HCT116 (cell line): ENCODE measurements at regions not wholly inside any gene's neighbourhood (a gene's known extent, or its start where the extent isn't known, plus 50 kb on each side); places are given as distances from the start of the nearest gene placed in this dataset.

Experiments
- ATAC-seq: fragments of 200-7000 bp; cut with Tn5 transposase; 2 replicates; pipeline ENCODE4 v1.9.1; 2020; ENCODE audit warnings: mild to moderate bottlenecking, moderate library complexity
- BruUV-seq: library from RNA; stranded (reverse); fragments of 400-500 nt; replicated peaks from 2 replicates; lab custom pipeline; 2021; lab: Mats Ljungman, UMichigan
- CTCF ChIA-PET: fragments of 300-600 bp; sonication (Branson Sonifier 250); formaldehyde crosslinking; loops from one replicate; lab custom pipeline; 2021; ENCODE audit warnings: antibody characterized with exemption; lab: Charles Lee
- POLR2A ChIA-PET: fragments of 300-600, 350-600 bp; sonication (Branson Sonifier 250); formaldehyde crosslinking; loops from one replicate; lab custom pipeline; 2021; ENCODE audit warnings: antibody characterized with exemption; lab: Charles Lee
- RAD21 ChIA-PET, 2 experiments: fragments of 300-600 bp; sonication (Branson Sonifier 250); formaldehyde crosslinking; loops; one replicate each; lab custom pipeline; 2023; ENCODE audit warnings: low total read pairs in 2 of 2; ENCODE audit not compliant: uncharacterized antibody in 2 of 2, unreplicated experiment in 2 of 2, low non-redundant PET in 1 of 2; lab: Charles Lee
- DNase-seq: peaks from one replicate; pipeline ENCODE4 v3.0.0-alpha.2; 2010; ENCODE audit warnings: low read depth, low spot score
- H2AFZ ChIP-seq: fragments of 200-600 bp; shearing (Covaris generic), sonication (generic); 2 replicates; pipeline ENCODE4 v1.6.1; 2017; ENCODE audit warnings: low read depth, mixed run types, mixed read lengths, antibody characterized with exemption, low read length; ENCODE audit not compliant: poor library complexity, severe bottlenecking
- H3K27ac ChIP-seq: 2 replicates; pipeline ENCODE4 v1.5.1; 2012; ENCODE audit warnings: low read depth, low read length
- H3K27me3 ChIP-seq: fragments of 200-600 bp; sonication (generic); 2 replicates; pipeline ENCODE4 v1.6.1; 2016; ENCODE audit warnings: mixed run types, low read length, mixed read lengths; ENCODE audit not compliant: insufficient read depth
- H3K36me3 ChIP-seq, 2 experiments: fragments of 200-500 bp in 1 of 2; fragments of 200-600 bp in 1 of 2; sonication (Bioruptor generic) in 1 of 2; sonication (generic) in 1 of 2; 2 replicates each; pipeline versions ENCODE4 v1.5.1 to v1.6.1; 2014 to 2016; ENCODE audit warnings: low read length in 2 of 2, inconsistent platforms in 1 of 2, mixed read lengths in 1 of 2, mixed run types in 1 of 2; ENCODE audit not compliant: insufficient read depth in 2 of 2, control insufficient read depth in 1 of 2
- H3K4me1 ChIP-seq, 2 experiments: fragments of 200-600 bp in 1 of 2; sonication (generic) in 1 of 2; 2 replicates each; pipeline versions ENCODE4 v1.5.1 to v1.6.1; 2012 to 2017; ENCODE audit warnings: low read length in 2 of 2, inconsistent platforms in 1 of 2, mild to moderate bottlenecking in 1 of 2, mixed read lengths in 1 of 2, mixed run types in 1 of 2, moderate library complexity in 1 of 2; ENCODE audit not compliant: insufficient read depth in 2 of 2, control insufficient read depth in 1 of 2
- H3K4me2 ChIP-seq: fragments of 200-600 bp; sonication (generic); 2 replicates; pipeline ENCODE4 v1.6.1; 2017; ENCODE audit warnings: mixed run types, low read length, mixed read lengths
- H3K4me3 ChIP-seq, 2 experiments: fragments of 200-600 bp in 1 of 2; sonication (generic) in 1 of 2; replicated peaks in 1 of 2; 2 replicates each; pipeline ENCODE4 v1.5.1; 2011 to 2016; ENCODE audit warnings: low read length in 2 of 2, control low read depth in 1 of 2, low read depth in 1 of 2, mild to moderate bottlenecking in 1 of 2, mixed read lengths in 1 of 2, mixed run types in 1 of 2
- H3K79me2 ChIP-seq: fragments of 200-600 bp; sonication (generic); 2 replicates; pipeline ENCODE4 v1.6.1; 2017; ENCODE audit warnings: mild to moderate bottlenecking, mixed run types, low read length, moderate library complexity, mixed read lengths; ENCODE audit not compliant: insufficient read depth
- H3K9ac ChIP-seq: fragments of 200-600 bp; sonication (generic); 2 replicates; pipeline ENCODE4 v1.6.1; 2016; ENCODE audit warnings: low read length, mixed read lengths
- H3K9me2 ChIP-seq: fragments of 200-600 bp; sonication (generic), shearing (Covaris generic); 2 replicates; pipeline ENCODE4 v1.6.1; 2017; ENCODE audit warnings: mixed run types, mild to moderate bottlenecking, moderate library complexity; ENCODE audit not compliant: insufficient read depth
- H3K9me3 ChIP-seq, 2 experiments: fragments of 200-500 bp in 1 of 2; fragments of 200-600 bp in 1 of 2; sonication (Bioruptor generic) in 1 of 2; sonication (generic) in 1 of 2; 2 replicates each; pipeline ENCODE4 v1.6.1; 2014 to 2017; ENCODE audit warnings: low read length in 2 of 2, mixed read lengths in 2 of 2, inconsistent platforms in 1 of 2, low read depth in 1 of 2, mild to moderate bottlenecking in 1 of 2, mixed run types in 1 of 2, moderate library complexity in 1 of 2; ENCODE audit not compliant: control insufficient read depth in 1 of 2, insufficient read depth in 1 of 2
- H4K20me1 ChIP-seq: fragments of 200-600 bp; sonication (generic), shearing (Covaris generic); 2 replicates; pipeline ENCODE4 v1.6.1; 2017; ENCODE audit warnings: mixed run types, mild to moderate bottlenecking, moderate library complexity; ENCODE audit not compliant: insufficient read depth
- ATF3 ChIP-seq: IDR thresholded peaks from 2 replicates; pipeline ENCODE4 v1.6.1; 2012
- CEBPB ChIP-seq: IDR thresholded peaks from 2 replicates; pipeline ENCODE4 v1.6.1; 2012; ENCODE audit warnings: low read depth
- CTCF ChIP-seq, 3 experiments: fragments of 200-600 bp in 1 of 3; sonication (generic) in 1 of 3; IDR thresholded peaks in 2 of 3; conservative IDR thresholded peaks in 1 of 3; 2 replicates each; pipeline ENCODE4 v1.5.1; 2012 to 2017; ENCODE audit warnings: low read depth in 2 of 3, low read length in 2 of 3, antibody characterized with exemption in 1 of 3, borderline replicate concordance in 1 of 3, control low read depth in 1 of 3, mild to moderate bottlenecking in 1 of 3, mixed read lengths in 1 of 3, mixed run types in 1 of 3, moderate library complexity in 1 of 3; ENCODE audit not compliant: insufficient read depth in 1 of 3
- ELF1 ChIP-seq: IDR thresholded peaks from 2 replicates; pipeline ENCODE4 v1.6.1; 2012; ENCODE audit warnings: low read depth, borderline replicate concordance
- POLR2AphosphoS5 ChIP-seq: IDR thresholded peaks from 2 replicates; pipeline ENCODE4 v1.6.1; 2011; ENCODE audit warnings: mild to moderate bottlenecking, low read depth, low read length, moderate library complexity
- REST ChIP-seq: IDR thresholded peaks from 2 replicates; pipeline ENCODE4 v1.6.1; 2012; ENCODE audit warnings: low read depth
- SIN3A ChIP-seq: IDR thresholded peaks from 2 replicates; pipeline ENCODE4 v1.6.1; 2012; ENCODE audit warnings: low read depth
- SP1 ChIP-seq: IDR thresholded peaks from 2 replicates; pipeline ENCODE4 v1.6.1; 2012; ENCODE audit warnings: low read depth
- SRF ChIP-seq: IDR thresholded peaks from 2 replicates; pipeline ENCODE4 v1.6.1; 2012; ENCODE audit warnings: low read depth
- TCF7L2 ChIP-seq: IDR thresholded peaks from 2 replicates; pipeline ENCODE4 v1.7.0; 2011; ENCODE audit warnings: borderline replicate concordance, inconsistent platforms; ENCODE audit not compliant: insufficient read depth, insufficient read length; ENCODE audit errors: extremely low read depth
- YY1 ChIP-seq: IDR thresholded peaks from 2 replicates; pipeline ENCODE4 v1.6.1; 2011; ENCODE audit warnings: low read length, low read depth, moderate library complexity, mild to moderate bottlenecking; ENCODE audit not compliant: insufficient replicate concordance; ENCODE audit errors: extremely low read depth
- ZFX ChIP-seq: fragments of 450-650 bp; IDR thresholded peaks from 2 replicates; pipeline ENCODE4 v1.6.1; 2017
- ZNF274 ChIP-seq: fragments of 200-500 bp; sonication (Bioruptor generic); IDR thresholded peaks from 2 replicates; pipeline ENCODE4 v1.6.1; 2014; ENCODE audit warnings: mild to moderate bottlenecking, low read depth, low read length, inconsistent platforms
- intact Hi-C: fragments of 100-400 bp; cut with micrococcal nuclease; formaldehyde crosslinking; loops from 2 replicates; pipeline ENCODE4 v1.10.0; 2022
- TF ChIP-seq, protein P1 (sequence below): IDR thresholded peaks from 2 replicates; pipeline ENCODE4 v1.6.1; 2012
- TF ChIP-seq, protein P2 (sequence below): IDR thresholded peaks from 2 replicates; pipeline ENCODE4 v1.6.1; 2011; ENCODE audit warnings: mild to moderate bottlenecking, low read length, moderate library complexity; ENCODE audit not compliant: insufficient replicate concordance; ENCODE audit errors: extremely low read depth

- Histone ChIP-seq H3K27ac (no peak overlapping the region), H3K9ac (no peak overlapping the region), H3K9me2 (no peaks in the 10 kb centered on the region), H3K9me3 (no peaks in the 10 kb centered on the region), H3K79me2 (no peaks in the 10 kb centered on the region), H3K4me2 (no peak overlapping the region), H3K4me1 (no peaks in the 10 kb centered on the region), H3K27me3 (no peaks in the 10 kb centered on the region), H3K36me3 (no peaks in the 10 kb centered on the region), H2AFZ (no peak overlapping the region), H4K20me1 (no peaks in the 10 kb centered on the region), H3K4me3 (no peak overlapping the region)
- ATAC-seq (no peak), DNase-seq (no peak)
- intact Hi-C loops: no loop called here
- BruUV-seq: no TSS peak
- no peak for TF ChIP-seq YY1
- no peak for TF ChIP-seq POLR2AphosphoS5
- no peak for TF ChIP-seq SP1
- TF ChIP-seq, protein P1, sequence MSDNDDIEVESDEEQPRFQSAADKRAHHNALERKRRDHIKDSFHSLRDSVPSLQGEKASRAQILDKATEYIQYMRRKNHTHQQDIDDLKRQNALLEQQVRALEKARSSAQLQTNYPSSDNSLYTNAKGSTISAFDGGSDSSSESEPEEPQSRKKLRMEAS: no peak
- no peak for TF ChIP-seq ZFX
- no peak for TF ChIP-seq TCF7L2
- TF ChIP-seq, protein P2, sequence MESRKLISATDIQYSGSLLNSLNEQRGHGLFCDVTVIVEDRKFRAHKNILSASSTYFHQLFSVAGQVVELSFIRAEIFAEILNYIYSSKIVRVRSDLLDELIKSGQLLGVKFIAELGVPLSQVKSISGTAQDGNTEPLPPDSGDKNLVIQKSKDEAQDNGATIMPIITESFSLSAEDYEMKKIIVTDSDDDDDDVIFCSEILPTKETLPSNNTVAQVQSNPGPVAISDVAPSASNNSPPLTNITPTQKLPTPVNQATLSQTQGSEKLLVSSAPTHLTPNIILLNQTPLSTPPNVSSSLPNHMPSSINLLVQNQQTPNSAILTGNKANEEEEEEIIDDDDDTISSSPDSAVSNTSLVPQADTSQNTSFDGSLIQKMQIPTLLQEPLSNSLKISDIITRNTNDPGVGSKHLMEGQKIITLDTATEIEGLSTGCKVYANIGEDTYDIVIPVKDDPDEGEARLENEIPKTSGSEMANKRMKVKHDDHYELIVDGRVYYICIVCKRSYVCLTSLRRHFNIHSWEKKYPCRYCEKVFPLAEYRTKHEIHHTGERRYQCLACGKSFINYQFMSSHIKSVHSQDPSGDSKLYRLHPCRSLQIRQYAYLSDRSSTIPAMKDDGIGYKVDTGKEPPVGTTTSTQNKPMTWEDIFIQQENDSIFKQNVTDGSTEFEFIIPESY: no peak
- TF ChIP-seq SRF: no peak
- no peak for TF ChIP-seq REST
- TF ChIP-seq ZNF274: no peak
- no peak for TF ChIP-seq CTCF (IDR thresholded peaks at IDR 0.05 in 2 of 3, conservative IDR thresholded peaks at IDR 0.05 in 1 of 3; ENCODE audit: borderline replicate concordance in 1 of 3, insufficient read depth in 1 of 3, low read depth in 2 of 3, low read length in 2 of 3)
- no peak for TF ChIP-seq CEBPB
- no peak for TF ChIP-seq SIN3A
- TF ChIP-seq ATF3: no peak
- no peak for TF ChIP-seq ELF1
- ChIA-PET RAD21 (no interaction called here), CTCF (no interaction called here), POLR2A (no interaction called here)
Observed at GRCh38 chr5:124831687-124832240, 85.3 kb upstream of the ZNF608 start.
